HG02885 (cell line): ENCODE measurements at regions not wholly inside any gene's neighbourhood (a gene's known extent, or its start where the extent isn't known, plus 50 kb on each side); places are given as distances from the start of the nearest gene placed in this dataset.
"Not testable (repeated sequence)": the region's sequence is repeated elsewhere in the genome, so short reads cannot be mapped to it uniquely, and the experiment has no call there.

Experiments used
- ATAC-seq: cut with Tn5 transposase; IDR thresholded peaks from one replicate; pipeline ENCODE4 v1.9.1; 2021; ENCODE audit warnings: mild to moderate bottlenecking; ENCODE audit not compliant: unreplicated experiment, poor library complexity

DNA sequence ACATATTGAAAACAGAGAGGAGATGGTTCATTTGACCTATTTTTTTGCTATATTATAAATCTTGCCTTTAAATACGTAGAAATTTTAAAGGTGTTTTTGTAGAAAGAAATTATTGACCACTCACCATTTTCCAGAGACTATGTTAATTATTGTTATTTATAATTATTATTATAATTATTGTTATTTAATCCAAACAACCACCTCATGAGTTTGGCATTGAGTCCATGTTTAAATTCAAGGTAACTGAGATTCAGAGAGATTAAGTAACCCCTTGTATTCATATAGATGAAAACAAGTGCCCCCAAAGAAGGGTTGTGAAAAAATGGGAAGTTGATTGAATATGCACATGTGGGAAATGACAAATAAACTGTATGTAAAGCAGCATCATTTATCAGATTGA is 692.5 kb upstream of the MIR17HG start:
- no peak for ATAC-seq

- not testable (repeated sequence) for ATAC-seq
These were observed 683.3 kb upstream of the MIR17HG start for GRCh38 chr13:90664200-90664599.

DNA sequence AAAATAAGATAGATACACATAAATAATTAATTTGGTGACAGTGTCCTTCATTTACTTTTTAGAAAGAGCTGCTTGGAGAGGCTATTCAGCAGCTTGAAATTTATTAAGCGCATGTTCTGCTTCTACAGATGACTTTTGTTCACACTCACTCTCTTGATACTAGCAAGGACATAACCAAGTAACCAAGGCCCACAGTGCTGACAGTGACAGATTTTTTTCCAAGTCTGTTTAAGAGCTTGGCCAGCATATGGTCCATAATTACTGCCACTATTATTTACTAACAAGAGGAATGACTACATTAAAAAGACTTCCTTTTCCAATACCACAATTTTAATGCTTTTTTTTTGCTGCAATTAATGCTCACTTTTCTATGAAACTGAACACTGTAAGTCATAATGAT is 673.7 kb upstream of the MIR17HG start:
- ATAC-seq = no peak

DNA sequence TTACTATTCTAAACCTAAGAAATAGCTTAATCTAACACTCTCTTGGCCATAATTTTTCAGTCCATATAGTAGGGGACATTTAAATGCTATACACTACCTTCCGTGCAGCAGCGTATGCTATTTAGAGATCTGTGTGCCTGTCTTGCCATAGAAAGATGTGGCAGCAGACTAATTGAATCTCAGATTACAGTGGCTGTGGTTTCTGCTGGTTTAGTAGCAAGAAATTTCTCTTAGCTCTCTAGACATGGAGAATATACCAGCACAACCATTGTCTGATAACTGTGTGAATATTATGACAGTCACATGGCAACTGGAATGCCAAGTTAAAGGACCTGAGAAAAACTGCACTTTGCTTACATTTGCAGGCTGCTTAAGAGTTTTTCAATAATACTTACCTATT is 672.4 kb upstream of the MIR17HG start:
- ATAC-seq = no peak

- ATAC-seq = no peak
These were observed 666.7 kb upstream of the MIR17HG start for GRCh38 chr13:90680826-90681225.

DNA sequence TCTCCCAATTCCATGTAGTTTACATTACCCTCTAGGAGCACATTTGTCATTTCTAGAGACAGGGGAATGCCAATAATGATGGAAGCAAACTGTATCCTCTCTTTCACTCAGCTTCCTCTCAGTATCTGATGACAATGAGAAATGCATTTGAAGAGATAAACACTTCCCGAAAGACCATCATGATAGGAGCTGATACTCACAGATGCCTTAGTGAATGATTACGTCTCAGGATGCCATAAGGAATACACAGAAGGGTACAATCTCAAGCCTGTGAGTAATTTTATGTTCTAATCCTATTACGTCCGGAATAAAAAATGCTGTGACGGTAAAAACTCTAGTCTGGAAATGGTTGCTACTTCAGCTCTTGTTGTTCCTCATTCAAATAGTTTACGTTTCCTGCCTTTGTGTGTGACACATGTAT is 663.8 kb upstream of the MIR17HG start:
- ATAC-seq = no peak

DNA sequence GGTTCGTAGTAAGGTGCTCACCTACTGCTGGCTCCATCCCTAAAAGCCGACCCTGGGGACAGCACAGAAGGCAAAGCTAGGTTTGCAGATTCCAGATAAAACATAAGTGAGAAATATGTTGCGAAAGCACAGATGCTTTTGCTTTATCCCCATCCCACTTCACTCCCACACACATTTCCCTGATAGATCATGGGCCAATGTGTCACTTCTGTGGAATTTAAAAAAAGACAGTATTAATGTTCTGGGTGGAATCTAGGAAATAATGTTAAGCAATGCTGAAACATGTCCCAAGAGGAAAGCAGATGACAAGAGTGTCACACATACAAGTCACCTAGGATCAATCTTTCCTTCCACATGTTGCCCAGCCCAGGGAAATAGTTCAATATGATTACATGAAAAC is 661.0 kb upstream of the MIR17HG start:
- no peak for ATAC-seq

DNA sequence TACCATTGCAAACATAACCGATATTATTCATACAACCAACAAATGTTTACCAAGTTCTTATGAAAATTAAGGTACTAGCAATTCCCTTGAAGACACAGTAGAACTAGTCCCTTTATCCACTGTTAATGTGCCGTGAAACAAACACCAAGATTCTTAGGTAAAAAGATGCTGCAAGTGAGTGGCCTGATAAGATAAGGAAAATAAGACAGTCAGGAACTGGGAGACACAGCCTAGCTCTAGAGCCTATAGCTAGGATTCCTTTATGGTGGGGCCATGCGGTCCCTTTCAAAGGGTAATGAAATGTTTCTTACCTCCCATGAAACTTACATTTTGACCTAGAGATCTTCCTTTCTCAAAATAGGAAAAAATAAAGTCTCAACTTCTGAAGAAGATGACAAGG is 658.4 kb upstream of the MIR17HG start:
- ATAC-seq = no peak

DNA sequence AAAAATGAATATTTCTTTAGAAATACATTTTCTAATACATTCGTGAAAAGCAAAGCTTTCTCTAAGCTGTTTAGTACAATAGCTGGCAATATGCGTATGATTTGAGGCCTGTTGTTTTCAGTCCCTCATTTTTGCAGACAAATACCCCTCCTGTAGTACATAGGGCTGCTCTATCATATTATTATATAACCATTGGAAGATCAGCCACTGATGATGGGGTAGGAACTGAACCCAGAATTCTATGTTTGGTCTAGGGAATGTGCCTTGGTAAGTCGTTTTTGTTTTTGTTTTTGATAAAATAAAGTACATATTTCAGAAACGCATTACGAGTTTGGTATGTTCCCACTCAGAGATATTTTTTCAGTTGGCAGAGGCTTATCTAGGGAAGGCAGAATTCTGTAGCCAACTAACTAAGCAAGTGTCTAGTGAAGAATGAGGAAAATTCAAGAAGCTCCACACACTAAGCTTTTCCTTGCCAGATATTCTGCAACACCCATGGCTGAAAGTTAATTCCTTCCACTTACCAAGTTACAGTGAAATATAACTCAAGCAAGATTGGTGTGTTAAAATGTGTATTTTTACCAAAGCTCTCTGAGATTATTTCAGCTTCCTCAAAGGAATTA is 656.9 kb upstream of the MIR17HG start:
- ATAC-seq = no peak

- ATAC-seq = no peak
These were observed 651.2 kb upstream of the MIR17HG start for GRCh38 chr13:90696254-90696653.

GRCh38 chr13:90696656-90697055 is 650.8 kb upstream of the MIR17HG start:
- no peak for ATAC-seq

DNA sequence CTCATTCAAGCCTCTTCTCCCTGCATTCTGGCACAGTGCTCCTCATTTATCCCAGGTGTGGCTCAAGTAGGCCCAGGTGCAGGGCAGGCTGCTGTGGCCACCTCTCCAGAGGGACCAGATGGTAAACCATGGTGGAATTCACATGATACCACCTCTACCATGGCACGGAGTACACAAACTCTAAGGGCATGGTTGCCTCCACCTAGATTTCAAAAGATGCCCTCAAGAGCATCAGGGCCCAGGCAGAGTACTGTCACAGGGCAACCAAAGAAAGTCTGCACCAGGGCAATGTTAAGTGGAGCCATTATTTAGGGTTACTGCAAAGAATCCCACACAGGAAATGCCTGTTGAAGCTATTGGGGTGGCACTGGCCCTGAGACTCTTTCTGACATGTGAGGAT is 647.1 kb upstream of the MIR17HG start:
- ATAC-seq = no peak

DNA sequence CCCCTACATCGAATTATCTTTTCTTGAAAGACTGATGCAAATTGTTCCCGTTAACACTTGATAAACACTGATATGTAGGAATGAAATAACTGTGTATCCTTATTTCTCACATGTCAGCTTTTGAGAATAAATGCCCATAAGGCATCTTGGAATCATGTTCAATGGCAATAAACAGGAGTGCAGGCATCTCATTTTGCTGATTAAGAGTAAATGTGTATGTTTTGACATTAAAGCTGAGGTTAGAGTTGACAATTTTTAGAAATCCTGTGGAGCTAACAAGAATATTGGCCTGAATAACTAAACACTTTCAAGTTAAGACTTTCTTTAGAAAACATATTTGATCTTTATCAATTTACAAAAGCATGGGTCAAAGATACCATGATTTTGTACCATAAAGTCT is 646.2 kb upstream of the MIR17HG start:
- no peak for ATAC-seq

DNA sequence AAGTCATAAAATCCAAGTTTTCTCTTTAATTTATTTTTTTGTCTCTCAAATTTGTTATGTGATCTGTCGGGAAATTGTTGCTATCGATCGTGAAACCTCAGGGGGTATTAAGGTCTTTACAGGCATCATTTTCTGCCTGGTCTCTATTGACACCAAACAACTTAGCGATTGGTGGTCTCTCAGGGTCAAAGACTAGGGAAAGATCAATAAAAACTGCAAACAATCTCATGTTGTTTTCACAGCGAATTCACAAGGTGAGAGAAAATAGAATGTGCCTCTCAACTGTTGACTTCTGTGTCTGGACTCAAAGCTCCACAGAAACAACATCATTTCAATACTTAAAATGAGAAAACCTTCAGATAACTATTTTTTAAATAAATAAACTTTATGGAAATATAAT is 645.4 kb upstream of the MIR17HG start:
- no peak for ATAC-seq

- no peak for ATAC-seq
These were observed 640.9 kb upstream of the MIR17HG start for GRCh38 chr13:90706631-90707030.

- no peak for ATAC-seq
These were observed 639.4 kb upstream of the MIR17HG start for GRCh38 chr13:90708128-90708527.

DNA sequence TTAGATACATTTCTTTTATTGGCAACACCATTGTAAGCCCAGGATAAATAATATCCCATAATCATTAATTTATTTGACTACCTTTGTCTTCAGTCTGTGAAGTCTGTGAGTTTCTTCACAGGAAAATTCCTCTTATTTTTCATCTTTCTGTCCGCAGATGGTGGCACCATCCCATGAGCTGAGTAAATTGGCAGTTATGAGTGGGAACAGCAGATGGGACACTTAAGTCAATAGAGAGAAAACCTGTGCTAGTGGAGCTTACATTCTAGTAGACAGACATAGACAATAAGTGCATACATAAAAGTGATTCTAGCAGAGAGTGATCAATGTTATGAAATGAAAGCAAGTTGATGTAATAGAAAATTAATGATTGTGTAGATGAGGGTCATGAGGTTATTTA is 638.2 kb upstream of the MIR17HG start:
- no peak for ATAC-seq

GRCh38 chr13:90710164-90710759 is 637.2 kb upstream of the MIR17HG start:
- ATAC-seq = no peak

GRCh38 chr13:90713441-90714133 is 633.9 kb upstream of the MIR17HG start:
- ATAC-seq = no peak

- no peak for ATAC-seq
These were observed 632.0 kb upstream of the MIR17HG start for GRCh38 chr13:90715485-90715884.

DNA sequence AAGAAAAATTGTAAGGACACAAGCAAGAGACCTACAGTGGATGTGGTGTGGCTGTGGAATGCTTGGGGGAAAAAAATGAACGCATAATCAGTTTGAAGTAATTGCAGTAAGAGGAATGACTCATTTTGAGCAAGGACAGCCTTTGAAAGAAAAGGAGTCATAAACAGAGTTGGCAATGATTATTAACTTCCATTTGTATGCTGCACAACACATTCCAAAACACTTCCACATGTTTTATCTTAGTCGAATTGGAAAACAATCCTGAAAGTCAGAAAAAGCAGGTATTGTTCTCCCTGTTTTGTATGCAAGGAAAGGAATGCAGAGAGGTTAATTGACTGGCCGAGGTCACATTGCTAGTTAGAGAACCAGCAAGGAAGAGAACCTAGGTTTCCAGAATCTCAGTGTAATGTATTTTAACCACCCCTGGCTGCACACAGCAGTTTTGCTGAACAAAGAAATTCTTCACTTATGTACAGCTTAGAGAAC is 630.0 kb upstream of the MIR17HG start:
- no peak for ATAC-seq

DNA sequence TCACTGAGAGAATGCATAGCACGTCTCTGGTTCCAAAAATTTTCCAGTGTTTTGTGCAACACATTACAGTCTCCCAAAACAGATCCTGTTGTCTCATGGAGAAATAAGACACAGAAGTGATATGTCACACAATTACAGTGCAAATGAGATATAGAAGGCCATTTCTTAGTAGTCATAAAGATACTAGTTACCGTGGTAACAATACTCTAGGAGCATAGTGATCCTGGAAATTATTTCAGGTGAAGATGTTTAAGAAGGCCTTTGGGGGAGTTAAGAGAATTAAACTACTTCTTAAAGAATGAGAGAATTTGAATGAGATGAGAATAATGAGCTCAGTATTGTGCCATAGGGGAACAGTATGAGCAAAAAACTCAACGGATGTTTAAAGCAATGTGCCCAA is 628.0 kb upstream of the MIR17HG start:
- no peak for ATAC-seq
